CD4-positive, alpha-beta T cell treated with Interleukin-15 for 1 hour (primary cell): ENCODE measurements at regions not wholly inside any gene's neighbourhood (a gene's known extent, or its start where the extent isn't known, plus 50 kb on each side); places are given as distances from the start of the nearest gene placed in this dataset.

Source experiments
- DNase-seq: peaks from one replicate; pipeline ENCODE4 v3.0.0-alpha.2; 2020

GRCh38 chr7:21253740-21254687 is 173.9 kb upstream of the SP4 start:
- DNase-seq, result peak; percentile 27

- no peak for DNase-seq
Measured at GRCh38 chr7:21256310-21256877, 171.5 kb upstream of the SP4 start.

- DNase-seq, result no peak
Measured at GRCh38 chr7:21260939-21261338, 166.9 kb upstream of the SP4 start.

- peak; percentile 37 for DNase-seq
Measured at GRCh38 chr7:21261627-21262594, 166.0 kb upstream of the SP4 start.

GRCh38 chr7:21269021-21269420 is 158.9 kb upstream of the SP4 start:
- DNase-seq, result no peak

GRCh38 chr7:21276471-21277035 is 151.3 kb upstream of the SP4 start:
- no peak for DNase-seq

GRCh38 chr7:21278944-21279343 is 148.9 kb upstream of the SP4 start:
- DNase-seq, result no peak

- DNase-seq, result no peak
Measured at GRCh38 chr7:21281193-21281592, 146.7 kb upstream of the SP4 start.

- no peak for DNase-seq
Measured at GRCh38 chr7:21293771-21294170, 134.1 kb upstream of the SP4 start.

- DNase-seq, result no peak
Measured at GRCh38 chr7:21299766-21300165, 128.1 kb upstream of the SP4 start.

- no peak for DNase-seq
Measured at GRCh38 chr7:21300692-21301091, 127.2 kb upstream of the SP4 start.

GRCh38 chr7:21304808-21305375 is 123.0 kb upstream of the SP4 start:
- DNase-seq, result no peak

GRCh38 chr7:21305455-21306235 is 122.2 kb upstream of the SP4 start:
- DNase-seq, result no peak

- DNase-seq, result no peak
Measured at GRCh38 chr7:21314954-21315353, 112.9 kb upstream of the SP4 start.

DNA sequence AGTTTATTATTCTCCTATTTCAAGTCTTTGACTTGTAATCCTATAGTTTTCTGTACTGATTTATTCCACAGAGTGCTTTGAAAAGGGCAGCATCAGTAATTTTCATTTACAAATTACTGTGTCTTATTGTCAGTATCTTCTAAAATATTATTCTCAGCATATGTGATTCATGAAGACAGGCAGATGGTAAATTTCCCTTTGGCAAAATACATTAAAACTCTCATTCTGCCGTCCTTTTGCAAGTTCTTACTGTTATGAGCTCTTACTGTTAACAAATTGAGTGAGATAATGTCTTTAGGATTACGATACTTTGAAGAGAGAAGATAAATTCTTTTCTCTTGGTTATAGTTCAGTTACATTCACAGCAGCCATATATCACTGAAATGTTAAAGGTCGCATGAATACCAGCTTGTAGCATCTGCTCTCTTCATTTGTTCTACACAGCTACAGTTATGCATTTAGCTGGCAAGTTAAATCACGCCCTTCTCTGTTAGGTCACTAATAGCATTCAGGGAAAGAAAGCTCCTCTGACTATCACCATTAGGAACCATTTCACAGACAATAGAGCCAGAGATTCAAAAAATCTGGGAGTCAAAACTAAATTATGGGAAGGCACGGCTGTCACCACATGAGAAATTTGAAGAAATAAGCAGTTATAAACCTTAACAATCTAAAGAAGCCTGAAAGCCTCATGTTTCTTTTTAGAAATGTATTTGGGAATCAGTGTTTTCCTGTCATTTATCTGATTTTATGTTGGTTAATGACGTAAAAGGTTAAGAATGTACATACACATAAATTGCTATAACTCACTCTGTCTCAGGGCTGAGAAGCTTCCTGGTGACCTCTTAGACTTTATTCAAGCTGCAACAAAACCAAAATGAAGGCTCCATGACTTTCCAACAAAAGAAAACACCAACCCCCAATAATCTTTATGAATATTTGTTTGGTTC is 109.6 kb upstream of the SP4 start:
- no peak for DNase-seq

DNA sequence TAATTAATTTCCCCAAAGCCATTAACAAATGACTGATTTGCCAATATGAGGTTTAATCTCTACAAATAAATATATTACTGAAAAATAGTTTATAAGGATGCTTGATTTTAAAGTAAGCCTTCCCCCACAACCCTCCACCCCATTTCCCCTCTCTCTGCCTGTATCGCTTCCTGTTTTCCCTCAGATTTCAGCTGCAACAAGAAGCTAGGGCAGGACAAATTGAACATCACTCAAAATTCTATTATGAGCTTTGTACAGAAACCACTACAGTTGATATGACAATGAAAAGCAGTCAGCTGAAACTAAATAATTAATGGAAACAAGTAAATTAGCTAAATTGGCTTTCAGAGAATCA is 109.0 kb upstream of the SP4 start:
- DNase-seq, result no peak

GRCh38 chr7:21326241-21326640 is 101.6 kb upstream of the SP4 start:
- no peak for DNase-seq

- DNase-seq, result no peak
Measured at GRCh38 chr7:21326921-21327320, 101.0 kb upstream of the SP4 start.

DNA sequence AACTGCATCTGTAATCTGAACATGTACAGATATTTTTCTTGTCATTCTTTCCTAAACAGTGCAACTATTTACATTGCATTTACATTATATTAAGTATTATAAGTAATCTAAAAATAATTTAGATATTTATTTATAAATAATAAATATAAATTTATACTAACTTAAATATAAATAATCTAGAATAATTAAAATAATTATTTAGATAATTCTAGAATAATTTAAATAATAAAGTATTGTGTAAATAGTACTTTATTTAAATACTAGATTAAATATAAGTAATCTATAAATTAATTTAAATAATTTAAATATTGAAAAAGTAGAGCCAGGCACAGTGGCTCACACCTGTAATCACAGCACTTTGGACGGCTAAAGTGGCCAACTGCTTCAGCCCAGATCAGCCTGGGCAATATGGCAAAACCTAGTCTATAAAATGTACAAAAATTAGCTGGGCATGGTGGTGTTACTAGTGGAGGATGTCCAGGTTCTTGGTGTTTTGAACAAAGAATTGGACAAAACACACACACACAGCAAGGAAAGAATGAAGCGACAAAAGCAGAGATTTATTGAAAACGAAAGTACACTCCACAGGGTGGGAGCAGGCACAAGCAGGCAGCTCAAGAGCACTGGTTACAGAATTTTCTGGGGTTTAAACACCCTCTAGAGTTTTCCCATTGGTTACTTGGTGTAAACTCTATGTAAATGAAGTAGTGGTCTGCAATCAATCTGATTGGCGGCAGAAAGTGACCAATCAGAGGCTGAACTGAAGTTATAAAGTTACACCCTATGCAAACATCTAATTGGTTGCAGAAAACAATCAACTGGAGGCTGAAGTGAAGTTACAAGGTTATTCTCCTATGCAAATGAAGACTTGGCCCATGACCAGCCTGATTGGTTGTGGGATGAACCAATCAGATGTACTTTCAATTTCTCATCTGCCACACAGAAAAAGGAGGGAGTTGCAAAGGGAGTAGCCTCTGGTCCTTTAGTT is 100.2 kb upstream of the SP4 start:
- no peak for DNase-seq
